Chondrocyte (in vitro differentiated cells): ENCODE measurements at regions not wholly inside any gene's neighbourhood (a gene's known extent, or its start where the extent isn't known, plus 50 kb on each side); places are given as distances from the start of the nearest gene placed in this dataset.

Experiments used
- DNase-seq: peaks from one replicate; pipeline ENCODE4 v3.0.0; 2021; ENCODE audit warnings: mixed read lengths, low spot score
- H3K27ac Mint-ChIP-seq: one replicate; pipeline ENCODE4 v1.8.0; 2021; ENCODE audit warnings: mild to moderate bottlenecking, moderate library complexity, mixed read lengths; ENCODE audit not compliant: unreplicated experiment
- H3K27me3 Mint-ChIP-seq: 2 replicates; pipeline ENCODE4 v1.8.0; 2021; ENCODE audit warnings: low read depth, mixed read lengths
- H3K36me3 Mint-ChIP-seq: 2 replicates; pipeline ENCODE4 v1.8.0; 2021; ENCODE audit warnings: low read depth, mixed read lengths
- H3K4me1 Mint-ChIP-seq: 2 replicates; pipeline ENCODE4 v1.8.0; 2021; ENCODE audit warnings: low read depth, mild to moderate bottlenecking, mixed read lengths
- H3K4me3 Mint-ChIP-seq: one replicate; pipeline ENCODE4 v1.8.0; 2021; ENCODE audit warnings: mild to moderate bottlenecking, moderate library complexity, mixed read lengths; ENCODE audit not compliant: unreplicated experiment
- H3K9me3 Mint-ChIP-seq: 2 replicates; pipeline ENCODE4 v1.8.0; 2021; ENCODE audit warnings: low read depth, mixed read lengths
- TF ChIP-seq, protein P1 (sequence below): fragments of 200-600 bp; sonication (generic); IDR thresholded peaks from 2 replicates; pipeline ENCODE4 v1.5.0; 2021; ENCODE audit warnings: antibody characterized with exemption, mild to moderate bottlenecking, moderate library complexity

GRCh38 chr6:142005021-142005420, 127.7 kb upstream of the GJE1 start:
- H3K27me3 Mint-ChIP-seq, result no peaks in the 10 kb centered on the region
- TF ChIP-seq, protein P1, sequence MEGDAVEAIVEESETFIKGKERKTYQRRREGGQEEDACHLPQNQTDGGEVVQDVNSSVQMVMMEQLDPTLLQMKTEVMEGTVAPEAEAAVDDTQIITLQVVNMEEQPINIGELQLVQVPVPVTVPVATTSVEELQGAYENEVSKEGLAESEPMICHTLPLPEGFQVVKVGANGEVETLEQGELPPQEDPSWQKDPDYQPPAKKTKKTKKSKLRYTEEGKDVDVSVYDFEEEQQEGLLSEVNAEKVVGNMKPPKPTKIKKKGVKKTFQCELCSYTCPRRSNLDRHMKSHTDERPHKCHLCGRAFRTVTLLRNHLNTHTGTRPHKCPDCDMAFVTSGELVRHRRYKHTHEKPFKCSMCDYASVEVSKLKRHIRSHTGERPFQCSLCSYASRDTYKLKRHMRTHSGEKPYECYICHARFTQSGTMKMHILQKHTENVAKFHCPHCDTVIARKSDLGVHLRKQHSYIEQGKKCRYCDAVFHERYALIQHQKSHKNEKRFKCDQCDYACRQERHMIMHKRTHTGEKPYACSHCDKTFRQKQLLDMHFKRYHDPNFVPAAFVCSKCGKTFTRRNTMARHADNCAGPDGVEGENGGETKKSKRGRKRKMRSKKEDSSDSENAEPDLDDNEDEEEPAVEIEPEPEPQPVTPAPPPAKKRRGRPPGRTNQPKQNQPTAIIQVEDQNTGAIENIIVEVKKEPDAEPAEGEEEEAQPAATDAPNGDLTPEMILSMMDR, result no peak
- H3K4me1 Mint-ChIP-seq, result peaks cover 9% of the 10 kb centered on the region
- no peak for DNase-seq
- peaks cover 16% of the 10 kb centered on the region for H3K9me3 Mint-ChIP-seq
- no peak overlapping the region for H3K4me3 Mint-ChIP-seq
- H3K27ac Mint-ChIP-seq, result no peak overlapping the region
- peaks cover 1% of the 10 kb centered on the region for H3K36me3 Mint-ChIP-seq

DNA sequence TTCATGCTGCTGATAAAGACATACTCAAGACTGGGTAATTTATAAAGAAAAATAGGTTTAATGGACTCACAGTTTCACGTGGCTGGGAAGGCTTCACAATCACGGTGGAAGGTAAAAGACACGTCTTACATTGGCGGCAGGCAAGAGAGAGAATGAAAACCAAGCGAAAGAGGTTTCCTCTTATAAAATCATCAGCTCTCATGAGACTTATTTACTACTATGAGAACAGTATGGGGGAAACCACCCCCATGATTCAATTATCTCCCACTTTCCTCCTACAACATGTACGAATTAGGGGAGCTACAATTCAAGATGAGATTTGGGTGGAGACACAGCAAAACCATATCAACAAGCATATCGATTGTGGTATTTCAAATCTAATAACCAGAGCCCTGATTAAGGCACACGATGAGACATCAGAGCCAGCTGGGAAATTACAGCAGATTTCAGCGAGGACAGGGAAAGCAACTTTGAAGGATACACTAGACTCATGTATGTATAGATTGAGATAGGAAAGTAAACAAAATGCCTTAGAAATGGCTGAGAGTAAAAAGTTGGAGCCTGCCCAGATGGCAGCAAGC, 129.8 kb upstream of the GJE1 start:
- H3K36me3 Mint-ChIP-seq, result peaks cover 1% of the 10 kb centered on the region
- no peak overlapping the region for H3K4me3 Mint-ChIP-seq
- DNase-seq, result no peak
- peaks cover 29% of the 10 kb centered on the region for H3K9me3 Mint-ChIP-seq
- TF ChIP-seq, protein P1, result no peak
- H3K27me3 Mint-ChIP-seq, result no peaks in the 10 kb centered on the region
- H3K4me1 Mint-ChIP-seq, result no peaks in the 10 kb centered on the region
- no peak overlapping the region for H3K27ac Mint-ChIP-seq

GRCh38 chr6:141996823-141997222, 135.9 kb upstream of the GJE1 start:
- H3K9me3 Mint-ChIP-seq, result peaks cover 47% of the 10 kb centered on the region
- TF ChIP-seq, protein P1, result no peak
- H3K27ac Mint-ChIP-seq, result no peak overlapping the region

DNA sequence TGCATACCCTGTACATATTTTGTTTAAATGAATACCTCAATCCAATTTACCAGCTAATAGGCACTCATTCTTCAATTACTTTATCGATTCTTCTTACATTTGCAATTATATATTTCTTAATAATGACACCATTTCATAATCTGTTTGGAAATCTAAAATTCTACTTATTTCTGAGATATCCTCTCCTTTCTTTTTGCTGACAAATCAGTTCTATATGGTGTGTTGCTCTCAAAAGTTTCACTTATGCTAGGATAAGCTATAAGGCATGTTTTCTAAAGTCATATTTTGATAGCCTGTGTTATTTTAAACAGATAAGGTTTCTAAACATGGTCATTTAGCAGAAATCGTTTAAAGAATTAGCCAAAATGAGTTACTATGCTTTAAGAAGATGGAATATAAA, 140.6 kb upstream of the GJE1 start:
- H3K36me3 Mint-ChIP-seq, result peaks cover 4% of the 10 kb centered on the region
- TF ChIP-seq, protein P1, result no peak
- H3K27me3 Mint-ChIP-seq, result no peaks in the 10 kb centered on the region
- H3K27ac Mint-ChIP-seq, result no peak overlapping the region
- no peak overlapping the region for H3K4me3 Mint-ChIP-seq
- no peak for DNase-seq
- H3K4me1 Mint-ChIP-seq, result peaks cover 5% of the 10 kb centered on the region
- peaks cover 12% of the 10 kb centered on the region for H3K9me3 Mint-ChIP-seq

More at GRCh38 chr6:141996823-141997222, 135.9 kb upstream of the GJE1 start:
- DNase-seq, result no peak
- Mint-ChIP-seq H3K4me1 (no peaks in the 10 kb centered on the region), H3K4me3 (no peak overlapping the region), H3K27me3 (no peaks in the 10 kb centered on the region), H3K36me3 (peaks cover 6% of the 10 kb centered on the region)

- TF ChIP-seq, protein P1, result no peak
- H3K27ac Mint-ChIP-seq, result no peak overlapping the region
- no peaks in the 10 kb centered on the region for H3K36me3 Mint-ChIP-seq
- no peaks in the 10 kb centered on the region for H3K27me3 Mint-ChIP-seq
- no peak for DNase-seq
- H3K4me3 Mint-ChIP-seq, result no peak overlapping the region
- peaks cover 5% of the 10 kb centered on the region for H3K4me1 Mint-ChIP-seq
- peaks cover 4% of the 10 kb centered on the region for H3K9me3 Mint-ChIP-seq
Measured at GRCh38 chr6:141990840-141991239, 141.9 kb upstream of the GJE1 start.
